NB4 (cell line): ENCODE measurements at regions not wholly inside any gene's neighbourhood (a gene's known extent, or its start where the extent isn't known, plus 50 kb on each side); places are given as distances from the start of the nearest gene placed in this dataset.
"Not testable (repeated sequence)": the region's sequence is repeated elsewhere in the genome, so short reads cannot be mapped to it uniquely, and the experiment has no call there.

Experiments
- MAX ChIP-seq: IDR thresholded peaks from 2 replicates; pipeline ENCODE4 v1.6.1; 2011; ENCODE audit warnings: low read depth, low read length
- POLR2A ChIP-seq: IDR thresholded peaks from 2 replicates; pipeline ENCODE4 v1.6.1; 2011; ENCODE audit warnings: mild to moderate bottlenecking; ENCODE audit not compliant: insufficient read length; ENCODE audit errors: extremely low read depth
- TF ChIP-seq, protein P1 (sequence below): IDR thresholded peaks from one replicate; pipeline ENCODE4 v1.5.1; 2012; ENCODE audit warnings: low read depth, low read length

DNA sequence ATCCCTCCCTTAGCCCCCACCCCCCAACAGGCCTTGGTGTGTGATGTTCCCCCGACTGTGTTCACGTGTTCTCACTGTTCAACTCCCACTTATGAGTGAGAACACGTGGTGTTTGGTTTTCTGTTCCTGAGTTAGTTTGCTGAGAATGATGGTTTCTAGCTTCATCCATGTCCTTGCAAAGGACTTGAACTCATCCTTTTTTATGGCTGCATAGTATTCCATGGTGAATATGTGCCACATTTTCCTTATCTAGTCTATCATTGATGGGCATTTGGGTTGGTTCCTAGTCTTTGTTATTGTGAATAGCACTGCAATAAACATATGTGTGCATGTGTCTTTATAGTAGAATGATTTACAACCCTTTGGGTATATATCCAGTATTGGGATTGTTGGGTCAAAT, 330.4 kb downstream of the OMA1 start:
- TF ChIP-seq MAX, POLR2A: not testable (repeated sequence)
- TF ChIP-seq, protein P1, sequence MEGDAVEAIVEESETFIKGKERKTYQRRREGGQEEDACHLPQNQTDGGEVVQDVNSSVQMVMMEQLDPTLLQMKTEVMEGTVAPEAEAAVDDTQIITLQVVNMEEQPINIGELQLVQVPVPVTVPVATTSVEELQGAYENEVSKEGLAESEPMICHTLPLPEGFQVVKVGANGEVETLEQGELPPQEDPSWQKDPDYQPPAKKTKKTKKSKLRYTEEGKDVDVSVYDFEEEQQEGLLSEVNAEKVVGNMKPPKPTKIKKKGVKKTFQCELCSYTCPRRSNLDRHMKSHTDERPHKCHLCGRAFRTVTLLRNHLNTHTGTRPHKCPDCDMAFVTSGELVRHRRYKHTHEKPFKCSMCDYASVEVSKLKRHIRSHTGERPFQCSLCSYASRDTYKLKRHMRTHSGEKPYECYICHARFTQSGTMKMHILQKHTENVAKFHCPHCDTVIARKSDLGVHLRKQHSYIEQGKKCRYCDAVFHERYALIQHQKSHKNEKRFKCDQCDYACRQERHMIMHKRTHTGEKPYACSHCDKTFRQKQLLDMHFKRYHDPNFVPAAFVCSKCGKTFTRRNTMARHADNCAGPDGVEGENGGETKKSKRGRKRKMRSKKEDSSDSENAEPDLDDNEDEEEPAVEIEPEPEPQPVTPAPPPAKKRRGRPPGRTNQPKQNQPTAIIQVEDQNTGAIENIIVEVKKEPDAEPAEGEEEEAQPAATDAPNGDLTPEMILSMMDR = not testable (repeated sequence)
